ENCODE measurements at regions not wholly inside any gene's neighbourhood (a gene's known extent, or its start where the extent isn't known, plus 50 kb on each side); places are given as distances from the start of the nearest gene placed in this dataset.

- no peaks in the 10 kb centered on the region for H3K27me3 ChIP-seq (replicated peaks; ENCODE audit: insufficient read depth, low read depth, low read length, poor library complexity)
- DNase-seq (ENCODE audit: low spot score), result no peak
- H3K27ac ChIP-seq (ENCODE audit: low read depth, low read length, poor library complexity, severe bottlenecking), result no peak overlapping the region
- no peaks in the 10 kb centered on the region for H3K9me3 ChIP-seq (ENCODE audit: low read depth, low read length, poor library complexity, severe bottlenecking)
- H3K4me3 ChIP-seq (ENCODE audit: low read depth, low read length, poor library complexity, severe bottlenecking), result no peak overlapping the region
- no peaks in the 10 kb centered on the region for H3K36me3 ChIP-seq (ENCODE audit: insufficient read depth, low read length, poor library complexity, severe bottlenecking)
- ChIA-PET POLR2A (ENCODE audit: low non-redundant PET) (no interaction called here), CTCF (no interaction called here)
- intact Hi-C loops (cut with micrococcal nuclease; ENCODE audit: unreplicated experiment), result no loop called here
- no peak for TF ChIP-seq EZH2 (IDR thresholded peaks at IDR 0.05; ENCODE audit: borderline replicate concordance, low read depth, low read length, poor library complexity, severe bottlenecking)
- peaks cover 12% of the 10 kb centered on the region for H3K4me1 ChIP-seq (ENCODE audit: insufficient read depth, low read length, poor library complexity, severe bottlenecking)
- no TSS peak for BruUV-seq (replicated peaks)
These were observed 364.6 kb upstream of the AGTR1 start for GRCh38 chr3:148333091-148333490.

GRCh38 chr3:148335612-148336011, 362.1 kb upstream of the AGTR1 start:
- intact Hi-C loops (cut with micrococcal nuclease; ENCODE audit: unreplicated experiment), result no loop called here
- BruUV-seq (replicated peaks), result no TSS peak
- Histone ChIP-seq H3K9me3 (ENCODE audit: low read depth, low read length, poor library complexity, severe bottlenecking) (no peaks in the 10 kb centered on the region), H3K27me3 (replicated peaks; ENCODE audit: insufficient read depth, low read depth, low read length, poor library complexity) (no peaks in the 10 kb centered on the region), H3K27ac (ENCODE audit: low read depth, low read length, poor library complexity, severe bottlenecking) (no peak overlapping the region), H3K4me1 (ENCODE audit: insufficient read depth, low read length, poor library complexity, severe bottlenecking) (peaks cover 2% of the 10 kb centered on the region), H3K36me3 (ENCODE audit: insufficient read depth, low read length, poor library complexity, severe bottlenecking) (no peaks in the 10 kb centered on the region), H3K4me3 (ENCODE audit: low read depth, low read length, poor library complexity, severe bottlenecking) (no peak overlapping the region)
- TF ChIP-seq EZH2 (IDR thresholded peaks at IDR 0.05; ENCODE audit: borderline replicate concordance, low read depth, low read length, poor library complexity, severe bottlenecking) (no peak), CTCF (conservative IDR thresholded peaks at IDR 0.05; ENCODE audit: low read depth, low read length) (no peak)
- ChIA-PET CTCF (no interaction called here), POLR2A (ENCODE audit: low non-redundant PET) (no interaction called here)
- no peak for DNase-seq (ENCODE audit: low spot score)

GRCh38 chr3:148343416-148343815, 354.3 kb upstream of the AGTR1 start:
- H3K4me1 ChIP-seq (ENCODE audit: insufficient read depth, low read length, poor library complexity, severe bottlenecking), result no peaks in the 10 kb centered on the region
- H3K27me3 ChIP-seq (replicated peaks; ENCODE audit: insufficient read depth, low read depth, low read length, poor library complexity), result no peaks in the 10 kb centered on the region
- BruUV-seq (replicated peaks), result no TSS peak
- no peaks in the 10 kb centered on the region for H3K9me3 ChIP-seq (ENCODE audit: low read depth, low read length, poor library complexity, severe bottlenecking)
- CTCF ChIA-PET, result no interaction called here
- DNase-seq (ENCODE audit: low spot score), result no peak
- TF ChIP-seq CTCF (conservative IDR thresholded peaks at IDR 0.05; ENCODE audit: low read depth, low read length) (no peak), EZH2 (IDR thresholded peaks at IDR 0.05; ENCODE audit: borderline replicate concordance, low read depth, low read length, poor library complexity, severe bottlenecking) (no peak)
- POLR2A ChIA-PET (ENCODE audit: low non-redundant PET), result no interaction called here
- no peak overlapping the region for H3K4me3 ChIP-seq (ENCODE audit: low read depth, low read length, poor library complexity, severe bottlenecking)
- intact Hi-C loops (cut with micrococcal nuclease; ENCODE audit: unreplicated experiment), result no loop called here
- no peaks in the 10 kb centered on the region for H3K36me3 ChIP-seq (ENCODE audit: insufficient read depth, low read length, poor library complexity, severe bottlenecking)
- no peak overlapping the region for H3K27ac ChIP-seq (ENCODE audit: low read depth, low read length, poor library complexity, severe bottlenecking)

GRCh38 chr3:148344521-148344920, 353.2 kb upstream of the AGTR1 start:
- H3K9me3 ChIP-seq (ENCODE audit: low read depth, low read length, poor library complexity, severe bottlenecking), result no peaks in the 10 kb centered on the region
- H3K27me3 ChIP-seq (replicated peaks; ENCODE audit: insufficient read depth, low read depth, low read length, poor library complexity), result no peaks in the 10 kb centered on the region
- BruUV-seq (replicated peaks), result no TSS peak
- no peak overlapping the region for H3K4me3 ChIP-seq (ENCODE audit: low read depth, low read length, poor library complexity, severe bottlenecking)
- intact Hi-C loops (cut with micrococcal nuclease; ENCODE audit: unreplicated experiment), result no loop called here
- TF ChIP-seq CTCF (conservative IDR thresholded peaks at IDR 0.05; ENCODE audit: low read depth, low read length) (no peak), EZH2 (IDR thresholded peaks at IDR 0.05; ENCODE audit: borderline replicate concordance, low read depth, low read length, poor library complexity, severe bottlenecking) (no peak)
- ChIA-PET CTCF (no interaction called here), POLR2A (ENCODE audit: low non-redundant PET) (no interaction called here)
- H3K27ac ChIP-seq (ENCODE audit: low read depth, low read length, poor library complexity, severe bottlenecking), result no peak overlapping the region
- no peaks in the 10 kb centered on the region for H3K4me1 ChIP-seq (ENCODE audit: insufficient read depth, low read length, poor library complexity, severe bottlenecking)
- H3K36me3 ChIP-seq (ENCODE audit: insufficient read depth, low read length, poor library complexity, severe bottlenecking), result no peaks in the 10 kb centered on the region
- DNase-seq (ENCODE audit: low spot score), result no peak

Measured in A673 (cell line).